NCI-H2171 treated with DMSO at 0.1 percent for 48 hours (cell line): ENCODE measurements at regions not wholly inside any gene's neighbourhood (a gene's known extent, or its start where the extent isn't known, plus 50 kb on each side); places are given as distances from the start of the nearest gene placed in this dataset.

ENCODE experiments used
- DNase-seq: peaks from one replicate; lab custom pipeline; 2025; lab: John Stamatoyannopoulos, UW

DNA sequence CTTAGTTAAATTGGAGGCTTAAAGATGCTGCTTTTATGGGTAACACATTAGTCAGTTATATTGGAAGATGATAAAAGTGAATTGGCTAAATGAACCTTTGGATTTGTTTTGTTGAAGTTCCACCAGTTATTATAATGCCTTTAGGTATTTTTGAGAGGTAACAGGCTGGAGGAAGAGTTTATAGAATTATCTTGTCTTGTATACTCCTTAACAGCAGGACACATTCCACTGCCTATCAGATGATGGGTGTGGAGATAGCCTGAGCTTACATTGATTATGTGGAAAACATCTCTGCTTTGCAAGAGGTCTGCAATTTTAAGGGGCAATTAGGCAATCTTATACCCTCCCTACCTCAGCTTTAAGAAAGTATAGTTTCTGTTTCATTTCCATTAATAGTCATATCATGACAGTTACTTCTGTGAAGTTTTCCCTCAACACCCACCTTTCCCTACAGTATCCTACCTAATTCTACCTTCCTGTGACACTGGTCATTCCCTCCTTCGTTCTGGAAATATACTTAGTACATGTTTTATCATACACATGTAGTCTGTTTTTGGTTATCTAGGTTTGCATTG, 403.7 kb upstream of the SPRED2 start:
- DNase-seq = no peak

DNA sequence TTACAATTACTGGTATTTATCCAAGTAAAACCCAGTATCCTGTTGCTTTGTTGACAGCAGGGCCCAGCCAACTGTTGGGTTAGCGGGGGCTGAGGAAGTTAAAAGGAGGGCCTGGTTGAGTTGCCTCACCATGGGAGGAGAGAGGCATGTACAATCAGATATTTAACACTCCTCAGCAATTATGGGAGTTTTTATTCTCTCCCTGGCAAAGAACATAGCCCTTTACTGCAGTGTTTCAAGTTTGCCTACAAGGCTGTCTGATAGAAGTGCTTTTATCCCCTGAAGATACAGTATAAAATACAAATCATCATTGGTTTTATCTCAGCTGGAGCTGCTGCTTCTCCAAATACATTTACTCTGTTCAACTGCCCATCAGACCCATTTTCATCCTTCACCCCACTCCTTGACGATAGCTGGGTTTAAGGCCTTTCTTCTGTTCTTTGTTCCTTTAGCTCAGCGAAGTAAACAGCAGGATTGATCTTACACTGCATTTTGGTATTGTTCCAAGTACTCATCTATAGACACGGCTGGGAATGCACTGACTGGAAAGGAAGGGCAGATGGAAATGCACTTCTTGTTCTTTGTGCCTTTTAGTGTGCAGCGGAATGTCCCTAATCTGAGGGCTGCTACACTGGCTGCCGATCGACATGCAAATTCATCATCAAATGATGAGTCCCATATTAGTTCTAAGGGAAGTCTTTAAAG, 402.5 kb upstream of the SPRED2 start:
- no peak for DNase-seq

DNA sequence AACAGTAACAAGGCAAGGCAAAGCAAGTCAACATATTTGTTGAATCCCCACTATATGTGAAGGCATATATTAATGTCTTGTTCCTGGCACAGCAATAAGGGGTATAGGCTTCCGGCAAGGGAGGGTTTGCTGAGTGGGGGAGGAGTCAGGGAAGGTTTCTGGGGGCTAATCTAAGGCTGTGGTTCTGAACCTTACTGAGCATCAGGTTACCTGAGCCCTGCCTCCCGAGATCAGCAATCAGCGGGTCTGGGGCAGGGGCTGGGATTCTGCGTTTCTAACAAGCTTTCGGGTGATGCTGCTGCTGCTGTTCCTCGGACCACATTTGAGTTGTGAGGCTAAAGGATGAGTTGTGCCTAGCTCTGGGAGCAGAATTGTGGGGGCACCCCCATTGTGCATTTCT, 401.7 kb upstream of the SPRED2 start:
- no peak for DNase-seq

DNA sequence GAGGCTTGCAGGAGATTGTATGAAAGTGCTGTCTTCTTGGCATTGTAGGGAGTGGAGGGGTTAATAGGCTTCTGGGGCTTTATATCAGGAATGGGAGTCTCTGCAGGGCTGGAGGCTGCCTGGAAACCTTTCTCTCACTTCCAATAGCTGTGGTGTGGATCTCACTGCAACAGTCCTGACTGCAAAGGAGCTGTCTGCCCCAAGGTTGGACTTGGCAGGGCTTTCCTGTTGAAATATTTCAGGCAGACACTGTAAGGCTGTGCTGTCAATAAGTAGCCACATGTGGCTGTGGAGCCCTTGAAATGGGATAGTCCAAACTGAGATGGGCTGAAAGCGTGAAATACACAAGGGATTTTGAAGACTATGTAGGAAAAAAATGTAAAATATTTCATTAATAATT, 399.1 kb upstream of the SPRED2 start:
- DNase-seq = no peak

DNA sequence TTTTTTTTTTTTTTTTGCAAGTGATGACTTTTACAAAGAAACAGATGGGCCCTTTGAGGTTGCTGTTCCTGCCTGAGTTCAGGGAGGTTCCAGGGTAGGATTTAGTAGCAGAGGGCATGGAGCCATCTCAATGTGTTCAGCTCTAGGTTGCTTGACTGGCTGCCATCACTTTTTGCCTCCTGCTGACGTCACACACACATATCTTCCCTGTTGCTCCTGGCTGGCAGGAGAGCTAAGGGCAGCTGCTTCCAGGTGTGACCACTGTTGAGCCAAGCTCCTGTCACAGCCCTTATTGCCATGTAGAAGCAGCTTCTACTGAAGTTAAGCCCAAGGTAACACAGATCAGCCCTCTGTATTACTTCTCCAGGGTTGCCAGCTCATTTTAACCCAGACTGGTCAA, 394.2 kb upstream of the SPRED2 start:
- no peak for DNase-seq

DNA sequence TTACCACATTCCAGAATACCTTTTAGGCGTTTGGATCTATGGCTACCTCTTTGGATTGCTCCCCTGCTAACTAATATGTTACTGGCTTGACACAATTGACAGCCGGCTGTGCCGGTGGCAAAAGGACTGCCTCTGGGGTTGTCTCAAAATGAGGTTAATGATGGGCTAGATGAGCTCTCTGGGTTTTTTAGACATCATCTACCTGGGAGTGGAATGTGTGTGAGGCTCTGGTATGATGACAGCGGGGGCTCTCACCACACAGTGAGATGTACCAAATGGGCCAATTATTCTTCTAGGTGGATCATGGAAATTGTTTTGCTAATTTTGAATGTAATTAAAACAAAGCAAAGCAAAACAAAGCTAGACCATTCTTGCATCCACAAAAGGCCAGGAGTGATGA, 391.1 kb upstream of the SPRED2 start:
- no peak for DNase-seq

DNA sequence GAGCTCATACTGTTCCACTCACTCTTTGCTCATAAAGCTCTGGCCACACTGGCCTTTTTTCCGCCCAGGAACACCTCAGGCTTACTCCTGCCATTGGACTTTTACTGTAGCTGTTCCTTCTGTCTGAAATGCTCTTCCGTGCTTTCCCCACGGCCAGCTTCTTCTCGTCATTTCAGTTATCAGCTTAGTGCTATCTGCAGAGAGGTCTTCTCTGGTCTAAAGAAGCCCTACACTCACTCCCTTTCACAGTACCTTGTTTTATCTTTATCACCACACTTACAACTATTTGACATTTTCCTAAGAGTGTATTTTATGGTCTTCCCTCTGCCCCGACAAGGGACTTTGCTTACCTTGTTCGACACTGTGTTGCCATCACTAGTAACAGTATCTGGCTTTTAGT, 388.1 kb upstream of the SPRED2 start:
- DNase-seq = no peak

DNA sequence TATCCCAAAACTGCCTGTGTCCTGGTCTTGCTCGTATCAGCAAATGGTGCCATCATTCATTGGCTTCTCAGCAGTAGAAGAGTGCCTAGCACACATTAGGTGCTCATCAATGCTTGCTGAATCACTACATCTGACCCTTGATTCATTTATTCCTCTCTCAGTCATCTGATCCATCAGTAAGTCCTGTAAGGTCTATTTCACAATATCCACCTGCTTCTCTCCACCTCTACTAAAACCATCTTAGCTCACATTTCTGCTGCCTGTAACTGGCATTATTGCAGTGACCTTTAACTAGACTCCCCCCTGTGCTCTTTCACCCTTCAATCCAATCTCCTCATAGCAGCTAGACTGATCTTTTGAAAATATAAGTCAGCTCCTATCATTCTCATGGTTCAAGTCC, 387.6 kb upstream of the SPRED2 start:
- DNase-seq = no peak

DNA sequence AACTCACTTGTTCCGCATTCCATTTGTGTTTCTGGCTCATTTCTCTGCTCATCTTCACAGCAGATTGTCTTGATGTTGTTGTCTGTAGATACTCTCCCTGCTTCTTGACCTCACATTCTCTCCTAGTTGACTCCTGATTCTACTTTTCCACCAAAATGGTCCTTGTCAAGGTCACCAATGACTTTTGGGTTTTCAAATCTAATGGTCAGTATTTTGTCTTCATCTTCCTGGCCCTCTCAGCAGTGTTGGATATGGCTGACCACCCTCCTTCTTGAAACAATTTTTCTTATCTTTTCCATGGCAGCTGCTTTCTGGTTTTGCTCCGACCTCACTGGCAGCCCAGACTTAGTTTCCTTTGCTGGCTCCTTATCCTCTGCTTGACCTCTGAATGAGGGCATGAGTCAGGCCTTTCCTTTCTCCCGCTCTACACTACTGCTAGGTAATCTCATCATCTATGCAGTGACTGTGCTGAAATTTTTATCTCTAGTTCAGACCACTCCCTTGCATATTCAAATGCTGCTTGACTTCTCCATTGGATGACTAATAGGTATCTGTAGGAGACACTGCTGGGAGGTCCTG, 386.6 kb upstream of the SPRED2 start:
- DNase-seq = no peak

DNA sequence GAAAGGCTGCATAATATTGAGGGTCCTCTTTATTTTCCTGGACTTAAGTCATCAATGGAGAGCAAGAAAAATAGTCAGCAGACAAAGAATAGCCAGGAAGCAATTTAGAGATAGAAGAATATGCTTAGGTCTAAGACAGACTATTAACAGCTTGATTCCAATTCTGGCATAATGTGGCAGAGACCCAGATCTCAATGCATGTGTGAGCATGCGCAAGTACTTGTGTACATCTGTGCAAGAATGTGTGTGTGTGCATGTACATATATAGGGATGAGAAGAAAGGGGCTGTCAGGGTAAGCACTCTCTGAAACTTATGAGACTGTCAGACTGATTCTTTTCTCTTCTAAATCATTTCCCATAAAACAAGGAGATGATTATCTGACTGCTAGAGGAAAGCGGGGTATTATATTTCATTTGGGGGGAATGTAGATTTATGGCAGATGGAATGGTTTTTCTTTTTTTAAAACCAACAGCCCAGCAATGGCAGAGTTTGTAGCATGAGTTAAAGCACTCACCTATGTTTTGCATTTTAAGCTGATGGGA, 381.3 kb upstream of the SPRED2 start:
- peak; percentile 23 for DNase-seq

DNA sequence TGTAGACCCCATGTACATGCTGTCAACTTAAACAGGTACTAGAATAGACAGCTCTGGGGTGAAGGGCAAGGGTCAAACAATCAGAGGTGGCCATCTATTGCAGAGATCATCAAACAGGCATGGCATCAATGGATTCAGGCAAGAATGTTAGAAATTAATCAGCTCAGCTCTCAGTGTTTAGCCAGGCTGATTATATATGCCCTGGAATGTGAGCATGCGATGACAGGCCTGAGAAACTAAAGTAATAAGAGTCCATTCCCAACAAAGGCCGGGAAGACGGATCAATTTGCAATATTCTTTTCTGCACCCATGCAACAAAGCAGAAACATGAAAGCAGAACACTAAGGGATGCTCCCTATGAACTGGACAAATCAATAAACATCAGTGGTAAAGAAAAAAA, 380.5 kb upstream of the SPRED2 start:
- no peak for DNase-seq

DNA sequence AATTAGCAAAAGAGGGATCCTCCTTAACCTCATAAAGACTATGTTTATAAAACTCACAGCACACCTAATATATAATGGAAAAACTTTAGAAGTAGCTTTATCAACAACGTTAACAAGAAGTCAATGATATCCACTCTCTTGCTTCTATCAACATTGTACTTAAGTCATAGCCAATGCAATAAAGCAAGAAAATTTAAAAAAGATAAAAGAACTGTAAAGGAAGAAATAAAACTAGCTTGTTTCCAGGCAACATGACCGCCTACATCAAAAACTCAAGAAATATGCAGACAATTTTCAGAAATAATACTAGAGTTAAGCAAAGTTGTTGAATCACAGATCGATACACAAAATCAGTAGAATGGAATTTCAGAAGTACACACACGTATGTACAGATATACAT, 375.5 kb upstream of the SPRED2 start:
- DNase-seq = no peak

DNA sequence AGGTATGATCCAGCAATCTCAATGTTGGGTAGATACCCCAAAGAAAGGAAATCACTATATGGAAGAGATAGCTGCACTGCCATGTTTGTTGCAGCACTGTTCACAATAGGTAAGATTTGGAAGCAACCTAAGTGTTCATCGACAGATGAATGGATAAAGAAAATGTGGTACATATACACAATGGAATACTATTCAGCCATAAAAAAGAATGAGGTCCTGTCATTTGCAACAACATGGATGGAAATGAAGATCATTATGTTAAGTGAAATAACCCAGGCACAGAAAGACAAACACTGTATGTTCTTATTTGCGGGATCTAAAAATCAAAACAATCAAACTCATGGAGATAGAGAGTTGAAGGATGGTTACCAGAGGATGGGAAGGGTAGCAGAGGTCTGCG, 372.4 kb upstream of the SPRED2 start:
- no peak for DNase-seq

DNA sequence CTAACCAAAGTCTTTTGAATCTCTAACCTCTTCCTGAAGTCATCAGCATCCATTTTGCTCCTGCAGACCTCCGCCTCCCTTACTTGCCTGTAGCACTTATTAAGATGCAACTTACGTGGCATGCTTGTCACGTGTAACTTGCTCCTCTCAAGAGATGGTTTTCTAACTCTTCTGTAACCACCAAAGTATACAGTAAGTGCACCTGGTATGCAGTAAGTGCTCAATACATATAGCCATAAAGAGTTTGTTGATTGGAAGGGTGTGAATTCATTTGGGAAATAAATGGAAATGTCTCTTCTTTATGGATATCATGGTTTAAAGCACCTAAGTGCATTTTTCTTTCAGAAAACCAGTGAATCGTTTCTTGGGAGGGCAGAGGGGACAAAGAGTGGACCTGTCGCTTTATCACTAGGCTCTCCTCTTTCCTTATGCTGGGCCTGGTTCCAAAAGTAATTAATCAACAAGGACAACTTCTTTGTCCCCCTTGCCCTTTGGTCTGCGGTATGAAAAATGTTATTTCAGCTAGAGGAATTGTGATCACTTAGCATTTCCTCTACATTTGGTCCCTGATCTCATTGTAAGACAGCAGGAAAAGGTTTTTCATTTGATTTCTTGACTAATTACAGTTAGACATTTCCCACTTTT, 370.0 kb upstream of the SPRED2 start:
- no peak for DNase-seq

DNA sequence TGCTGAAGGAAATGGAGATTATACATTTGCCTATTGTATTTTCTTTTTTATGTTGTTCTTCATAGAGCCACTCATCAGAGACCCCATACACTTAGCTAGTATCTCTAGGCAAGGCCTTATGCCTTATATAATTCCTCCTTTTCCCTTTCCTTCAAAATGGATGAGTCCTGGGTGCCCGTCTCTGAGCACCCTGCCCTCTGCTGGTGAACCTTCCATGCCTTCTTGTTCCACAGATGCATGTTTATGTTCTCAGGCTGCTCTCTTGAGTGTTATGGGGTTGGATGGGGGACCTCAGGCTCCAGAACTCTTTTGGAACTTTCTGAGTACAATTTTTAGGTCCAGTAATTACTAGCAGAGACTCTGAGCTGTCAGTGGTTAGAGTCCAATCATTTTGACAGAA, 368.6 kb upstream of the SPRED2 start:
- DNase-seq = no peak

DNA sequence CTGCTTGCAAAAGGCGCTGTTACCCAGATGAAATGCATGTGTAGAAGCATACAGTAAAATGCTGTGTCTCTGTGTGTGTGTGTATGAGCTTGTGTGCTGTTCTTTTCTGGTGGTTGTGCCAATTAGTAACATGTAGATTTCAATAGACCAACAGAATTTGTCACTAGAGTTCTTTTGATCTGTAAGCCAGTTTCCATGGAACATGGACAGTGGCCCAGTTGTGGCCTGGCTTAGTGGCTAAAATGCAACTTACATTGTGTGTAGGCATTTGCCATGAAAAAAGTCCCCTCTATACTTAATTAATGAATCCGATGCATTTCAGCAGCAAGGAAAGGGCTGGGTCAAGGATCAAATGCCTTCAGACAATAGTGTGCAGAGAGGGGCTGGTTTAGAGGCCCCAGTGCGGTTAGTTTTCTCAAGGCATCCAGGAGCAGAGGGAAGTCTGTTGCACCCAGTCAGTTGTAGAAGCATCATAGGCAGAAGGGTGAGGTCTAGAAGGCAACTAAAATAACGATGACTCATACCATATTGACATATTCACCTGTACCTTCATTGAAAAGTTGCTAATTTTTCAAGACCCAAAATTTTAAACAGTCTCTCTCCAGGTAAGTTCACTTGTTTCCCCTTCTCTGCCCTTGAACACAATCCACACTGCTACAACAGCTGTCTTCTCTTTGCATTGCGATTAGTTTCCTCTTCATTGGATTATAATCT, 366.9 kb upstream of the SPRED2 start:
- DNase-seq = no peak

DNA sequence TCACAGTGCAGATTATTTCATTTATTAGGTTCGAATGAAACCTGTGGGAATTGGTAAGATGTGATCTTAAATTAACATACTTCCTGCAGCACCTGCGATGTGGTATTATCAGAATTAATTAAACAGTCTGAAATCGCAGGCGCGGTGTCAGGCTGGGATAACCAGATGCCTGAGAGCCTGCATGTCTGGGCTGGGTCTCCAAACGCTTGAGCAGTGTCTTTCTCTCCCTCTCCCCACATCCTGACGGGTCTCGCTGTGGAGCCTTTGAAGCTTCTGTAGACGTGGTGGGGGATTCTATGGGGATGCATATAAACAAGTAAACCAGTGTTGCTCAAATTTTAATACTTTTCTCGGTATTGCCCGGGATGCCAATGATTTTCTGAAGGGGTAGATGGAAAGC, 366.2 kb upstream of the SPRED2 start:
- no peak for DNase-seq

DNA sequence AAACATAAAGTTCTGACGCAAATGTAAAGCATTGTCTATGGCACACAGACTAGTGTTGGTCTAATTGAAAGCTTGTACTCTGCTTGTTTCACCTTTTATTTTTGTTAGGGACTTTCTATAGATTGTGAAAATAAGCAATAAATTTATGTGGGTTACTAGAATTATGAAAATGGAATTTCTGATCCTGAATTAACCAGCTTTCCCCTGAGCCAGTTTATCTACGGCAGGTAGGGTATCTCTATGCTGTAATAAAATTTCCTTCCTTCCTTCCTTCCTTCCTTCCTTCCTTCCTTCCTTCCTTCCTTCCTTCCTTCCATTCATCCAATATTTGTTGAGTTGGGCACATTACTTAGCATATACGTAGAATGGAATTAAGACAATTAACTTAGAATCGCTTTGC, 362.6 kb upstream of the SPRED2 start:
- DNase-seq = no peak

DNA sequence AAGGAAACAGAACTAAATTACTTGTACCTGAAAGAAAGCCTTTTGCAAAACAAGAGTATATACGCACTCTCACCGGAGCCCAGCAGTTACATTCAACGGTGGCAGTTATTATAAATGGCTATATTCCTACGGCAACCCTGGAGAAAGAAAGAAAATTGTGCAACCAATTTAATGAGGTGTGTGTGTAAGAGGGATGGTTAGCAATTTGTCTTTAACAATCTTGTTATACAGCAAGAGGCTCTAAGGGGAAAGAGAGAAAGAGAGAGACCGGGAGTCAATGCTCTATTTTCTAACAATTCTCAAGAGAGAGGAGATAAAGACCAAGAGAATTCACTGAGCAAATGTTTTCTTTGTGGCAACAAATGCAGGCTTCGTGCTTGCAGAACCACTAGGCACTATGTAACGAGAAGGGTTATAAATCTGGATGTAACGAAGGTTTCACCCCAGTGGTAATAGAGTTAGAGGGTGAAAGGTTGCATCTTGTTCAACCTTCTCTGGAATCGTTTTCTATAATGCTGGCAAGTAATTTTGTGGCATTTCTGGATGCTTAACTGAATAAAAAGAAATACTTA, 359.1 kb upstream of the SPRED2 start:
- no peak for DNase-seq

DNA sequence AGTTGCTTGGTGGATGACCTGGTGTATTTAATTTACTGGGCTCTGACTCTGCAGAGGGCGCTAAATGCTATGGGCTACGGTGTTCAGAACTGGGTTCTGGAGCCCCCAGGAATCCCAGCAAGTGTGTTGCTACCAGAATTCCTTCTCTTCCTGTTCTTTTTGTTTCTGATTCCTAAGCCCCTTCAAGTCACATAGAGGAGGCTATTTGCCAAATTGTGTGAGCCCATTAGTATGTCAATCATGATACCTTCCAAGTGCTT, 358.2 kb upstream of the SPRED2 start:
- no peak for DNase-seq

DNA sequence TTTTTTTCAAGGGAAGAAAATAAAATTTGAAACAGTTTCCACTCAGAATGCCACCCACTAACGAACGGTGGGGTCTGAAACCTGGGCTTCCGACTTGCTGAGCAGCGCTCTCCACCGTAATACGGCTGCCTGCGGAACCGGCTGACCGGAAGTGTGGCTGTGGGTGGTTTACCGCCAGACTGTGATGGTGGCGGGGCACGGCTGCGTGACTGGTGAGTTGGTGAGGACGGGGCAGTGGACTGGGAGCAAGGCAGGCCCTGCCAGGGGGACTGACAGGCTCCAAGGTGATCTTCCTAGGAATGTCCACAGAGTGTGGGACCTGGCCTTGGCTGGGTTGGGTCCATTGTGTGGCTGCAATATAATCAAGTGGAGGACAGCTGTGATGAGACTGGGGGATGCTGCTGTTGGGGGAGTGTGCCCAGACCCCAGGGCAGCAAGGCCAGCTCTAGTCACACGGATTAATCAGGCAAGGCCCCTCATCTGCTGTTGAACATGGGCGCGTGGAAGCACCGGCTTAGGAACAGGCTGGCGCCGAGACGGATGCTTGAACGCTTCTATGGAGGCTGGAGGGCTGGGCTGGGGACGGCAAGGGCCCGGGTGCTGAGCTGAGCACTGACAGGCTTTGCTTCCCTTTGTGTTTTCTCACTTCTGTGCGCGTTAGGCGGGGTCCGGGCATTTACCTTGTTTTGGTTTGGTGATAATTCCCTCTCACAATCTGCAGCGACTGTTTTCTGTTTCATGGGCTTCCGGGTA, 357.7 kb upstream of the SPRED2 start:
- no peak for DNase-seq

DNA sequence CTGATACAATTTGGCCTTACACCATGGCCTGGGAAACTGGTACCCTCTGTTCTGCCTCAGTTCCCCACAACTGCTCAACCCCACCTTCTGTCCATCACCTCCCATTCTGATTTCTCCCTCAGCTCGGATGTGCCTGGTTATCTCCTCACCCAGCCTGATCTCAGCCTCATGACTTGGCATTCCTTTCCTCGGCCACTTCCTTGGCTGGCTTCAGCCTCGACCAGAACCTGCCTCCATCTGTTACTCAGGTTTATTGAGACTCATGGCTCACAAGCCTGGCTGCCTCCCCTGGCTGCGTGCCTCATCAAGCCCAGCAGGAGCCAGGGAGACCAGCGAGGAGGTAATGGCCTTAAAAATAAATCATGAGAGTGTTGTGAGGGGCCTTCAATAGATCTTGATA, 356.2 kb upstream of the SPRED2 start:
- DNase-seq = no peak
